Activated CD8-positive, alpha-beta memory T cell treated with anti-CD3 and anti-CD28 coated beads, Interleukin-2, amount 50 U/mL, for 48 hours (primary cell): ENCODE measurements at regions not wholly inside any gene's neighbourhood (a gene's known extent, or its start where the extent isn't known, plus 50 kb on each side); places are given as distances from the start of the nearest gene placed in this dataset.
"Not testable (repeated sequence)": the region's sequence is repeated elsewhere in the genome, so short reads cannot be mapped to it uniquely, and the experiment has no call there.

ENCODE experiments used
- DNase-seq: peaks from one replicate; pipeline ENCODE4 v3.0.0-alpha.2; 2020

DNA sequence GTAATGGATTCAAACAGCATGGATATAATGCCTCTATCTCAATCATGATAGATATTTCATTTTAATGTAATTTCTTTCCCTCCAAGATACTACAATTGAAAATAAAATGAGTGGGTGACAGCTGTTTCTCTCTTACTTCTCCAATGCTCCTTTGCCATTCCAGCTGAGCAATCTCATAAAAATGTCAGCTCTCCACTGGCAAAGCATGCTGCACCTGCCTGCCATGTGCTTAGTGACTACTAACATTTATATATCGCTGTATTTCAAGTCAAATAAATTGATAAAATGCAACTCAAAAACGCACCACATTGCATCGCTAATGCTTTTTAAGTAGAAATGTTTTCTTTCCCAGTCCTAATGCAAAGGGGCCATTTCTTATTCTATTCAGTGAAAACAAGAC, 1093.9 kb downstream of the CBLN2 start:
- DNase-seq, result no peak

DNA sequence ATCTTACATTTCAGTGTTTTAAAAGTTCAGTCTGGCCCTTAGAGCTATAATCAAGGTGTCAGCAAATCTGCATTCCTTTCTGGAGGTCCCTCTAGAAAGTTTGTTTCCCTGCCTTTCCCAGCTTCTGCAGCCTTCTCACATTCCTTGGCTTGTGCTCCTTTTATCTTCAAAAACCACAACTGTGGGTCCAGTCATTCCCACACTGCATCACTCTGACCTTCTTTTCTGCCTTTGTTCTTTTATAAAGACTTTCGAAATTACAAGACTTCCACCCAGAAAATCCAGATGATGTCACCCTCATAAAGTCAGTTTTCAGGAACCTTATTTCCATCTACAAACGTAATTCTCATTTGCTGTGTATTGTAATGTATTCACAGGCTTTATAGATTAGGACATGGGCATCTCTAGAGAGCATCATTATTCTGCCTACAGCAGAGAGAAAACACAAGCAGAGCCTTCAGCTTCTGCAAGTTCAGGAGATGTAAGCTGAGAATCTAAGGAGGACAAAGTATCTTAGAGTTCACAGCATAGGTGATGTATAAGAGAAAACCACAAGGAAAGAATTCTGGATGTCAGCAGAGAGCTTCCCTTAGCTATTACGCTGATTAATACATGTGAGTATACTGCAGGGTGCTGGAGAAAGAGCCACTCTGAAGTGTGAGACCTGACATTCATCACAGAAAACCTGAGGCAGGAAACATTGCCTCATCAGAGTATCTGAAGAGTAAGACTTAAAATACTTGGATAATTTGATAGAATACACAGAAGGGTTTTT, 1100.2 kb downstream of the CBLN2 start:
- no peak for DNase-seq

DNA sequence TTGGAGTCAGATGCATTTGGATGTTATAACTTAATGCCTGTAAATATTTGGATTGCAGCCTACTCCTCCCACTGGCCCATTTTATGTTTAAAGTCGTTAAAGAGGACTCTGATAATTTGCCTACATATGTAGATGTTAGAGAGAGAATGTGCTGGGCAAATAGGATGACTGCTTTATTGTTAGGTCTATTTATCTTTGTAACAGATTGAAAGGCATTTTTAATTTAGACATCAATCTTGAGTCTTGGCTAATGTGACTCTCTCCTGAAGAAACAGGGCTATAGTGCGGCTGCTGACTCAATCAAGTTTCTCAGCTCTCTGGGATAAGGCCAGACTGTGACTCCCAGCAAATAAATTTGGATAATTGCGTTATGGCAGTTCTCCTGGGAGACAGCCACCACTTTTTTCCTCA, 1101.4 kb downstream of the CBLN2 start:
- DNase-seq, result no peak

DNA sequence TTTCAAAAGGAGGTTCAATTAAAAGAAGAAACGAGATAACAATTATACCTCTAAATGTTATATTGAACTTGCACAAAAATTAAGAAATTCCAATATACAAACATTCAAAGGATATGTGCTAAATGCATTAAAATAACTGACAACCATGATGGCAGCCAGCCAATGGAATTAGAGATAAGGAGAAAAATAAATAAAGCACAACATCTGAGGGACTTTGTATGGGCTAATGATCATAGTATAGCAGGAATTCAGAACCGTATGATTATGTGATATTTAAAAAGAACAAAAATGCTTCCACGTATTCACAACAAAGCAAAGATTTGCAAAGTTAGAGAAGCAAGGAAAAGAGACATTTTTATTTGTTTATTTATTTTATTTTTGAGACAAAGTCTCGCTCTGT, 1103.0 kb downstream of the CBLN2 start:
- DNase-seq, result no peak

DNA sequence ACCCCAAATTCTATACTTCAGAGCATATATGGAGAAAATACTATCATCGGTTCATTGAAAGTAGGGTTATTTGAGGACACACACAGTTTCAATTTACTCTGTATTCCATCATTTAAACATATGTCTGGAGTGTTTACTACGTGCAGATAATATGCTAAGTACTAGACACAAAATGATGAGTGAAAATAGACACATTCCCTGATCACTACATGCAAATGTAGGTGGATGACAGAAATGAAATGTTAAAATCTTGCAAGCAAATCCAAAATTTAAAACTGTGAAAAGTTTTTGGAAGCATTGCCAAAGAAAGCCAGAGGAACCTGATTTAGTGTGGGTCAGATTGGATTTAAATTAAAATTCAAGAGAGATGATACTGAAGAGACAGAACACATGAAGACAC, 1106.6 kb downstream of the CBLN2 start:
- no peak for DNase-seq

DNA sequence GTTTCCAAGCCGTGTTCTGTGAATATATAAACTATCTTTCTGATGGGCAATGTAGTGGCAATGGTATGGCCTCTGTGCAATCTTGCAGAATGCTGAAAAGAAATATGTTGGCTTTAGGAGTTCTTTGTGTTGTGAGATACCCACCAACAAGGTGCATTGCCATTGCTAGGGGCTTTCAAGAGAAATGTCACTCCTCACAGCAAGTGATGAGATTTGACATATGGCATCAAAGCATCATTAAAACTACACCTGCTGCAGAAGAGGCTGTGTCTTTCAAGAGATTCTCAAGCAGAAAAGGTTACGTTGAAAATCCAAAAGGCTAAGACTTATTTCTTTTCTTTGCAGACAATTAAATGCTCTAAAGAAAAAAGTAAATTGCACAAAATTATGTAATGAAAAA, 1110.8 kb downstream of the CBLN2 start:
- no peak for DNase-seq

DNA sequence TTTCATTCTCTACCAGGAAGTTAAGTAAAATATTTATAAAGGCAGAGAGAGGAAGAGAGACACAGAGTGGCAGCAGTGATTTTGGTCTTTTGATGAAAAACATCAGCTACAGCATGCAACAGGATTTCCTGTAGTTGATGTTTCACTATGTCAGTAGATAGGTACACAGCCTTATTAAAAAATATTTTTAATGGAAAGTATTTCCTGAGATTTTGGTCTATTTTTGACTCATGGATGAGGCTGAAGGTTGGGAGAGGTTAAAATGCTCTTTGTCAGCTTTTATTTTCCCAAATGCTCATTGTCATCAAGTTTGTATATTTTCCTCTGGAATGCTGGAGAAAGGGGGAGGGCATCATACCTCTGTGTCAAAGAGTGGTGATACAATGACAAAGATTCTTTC, 1112.5 kb downstream of the CBLN2 start:
- DNase-seq, result no peak

DNA sequence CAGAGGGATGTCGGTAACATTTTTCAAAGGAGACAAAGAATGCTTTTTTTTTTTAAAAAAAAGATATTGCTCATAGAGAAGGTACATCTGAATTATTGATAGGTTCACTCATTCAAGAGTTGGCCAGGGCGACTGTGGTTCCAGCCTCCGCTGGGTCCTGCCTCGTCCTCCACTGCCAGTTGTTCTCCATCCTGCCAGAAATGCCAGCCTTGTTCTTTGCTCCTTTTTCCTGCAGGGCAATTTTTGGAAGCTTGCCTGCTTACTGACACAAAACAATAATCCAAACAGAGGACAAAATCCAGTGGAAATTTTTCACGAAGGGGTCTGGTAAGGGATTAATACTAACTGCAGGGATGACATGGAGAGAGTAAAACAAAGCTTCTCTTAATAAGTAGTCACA, 1113.0 kb downstream of the CBLN2 start:
- DNase-seq, result no peak

DNA sequence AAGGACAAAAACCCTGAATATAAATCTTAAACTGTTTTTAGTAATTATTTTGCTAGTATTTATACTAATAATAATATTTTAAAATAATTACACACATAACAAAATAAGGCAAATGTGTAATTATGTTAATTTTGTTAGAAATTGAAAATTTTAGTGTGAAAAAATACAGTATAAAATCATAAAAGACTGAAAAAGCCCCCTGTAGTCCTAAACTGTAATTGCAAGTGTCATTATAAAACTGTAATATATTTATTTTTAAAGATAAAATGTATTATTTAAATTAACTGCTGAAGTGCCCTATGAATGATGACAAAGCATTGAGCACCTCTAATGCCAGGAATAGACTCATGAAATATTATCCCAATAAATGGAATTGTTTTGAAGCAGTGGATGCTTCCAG, 1117.7 kb downstream of the CBLN2 start:
- DNase-seq, result no peak

DNA sequence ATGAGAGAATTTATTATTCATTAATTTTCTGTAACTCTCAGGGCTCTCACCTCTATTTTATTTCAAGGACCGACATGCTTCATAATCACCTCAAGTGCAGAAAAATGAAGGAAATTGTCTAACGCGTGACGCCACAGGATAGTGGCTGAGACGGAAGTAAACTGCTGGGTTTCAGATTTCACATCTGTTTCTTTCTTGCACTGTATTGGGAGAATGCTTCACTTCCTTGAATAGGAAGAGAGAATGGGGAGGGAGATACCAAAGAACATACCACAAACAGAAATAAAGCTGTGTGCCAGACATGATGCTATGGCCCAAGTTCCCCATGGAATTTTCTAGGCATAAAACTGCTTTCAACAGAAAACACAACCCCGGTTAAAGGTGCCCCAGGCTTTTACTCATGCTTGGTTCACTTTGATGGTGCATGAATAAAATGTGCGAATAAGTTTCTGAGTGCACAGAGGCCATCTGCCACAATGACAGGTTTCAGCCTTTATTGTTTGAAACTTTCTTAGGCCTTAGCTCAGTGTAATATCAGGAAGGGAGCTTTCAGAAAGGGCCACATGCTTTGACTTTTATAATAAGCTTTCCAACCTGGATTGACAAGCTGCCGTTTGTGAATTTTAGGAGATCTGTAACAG, 1116.4 kb downstream of the SOCS6 start:
- DNase-seq, result no peak

DNA sequence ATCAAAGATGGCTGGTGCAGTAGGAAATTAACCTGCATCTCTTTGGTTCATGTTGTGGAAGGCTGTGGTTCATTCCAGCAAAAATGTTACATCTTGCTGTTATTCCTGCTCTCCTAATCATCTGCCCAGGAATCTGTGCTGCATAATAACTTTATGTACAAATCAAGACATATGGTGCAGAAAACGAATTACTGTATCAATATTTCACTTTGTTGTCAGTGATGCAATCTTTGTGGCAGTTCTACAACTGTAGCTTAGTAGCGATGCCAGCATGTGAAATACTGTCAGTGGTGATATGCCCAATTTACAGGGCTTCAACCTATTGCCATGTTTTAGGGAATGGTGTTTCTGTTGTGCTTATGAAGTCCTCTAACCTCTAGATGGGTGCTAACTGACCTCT, 1114.7 kb downstream of the SOCS6 start:
- no peak for DNase-seq

DNA sequence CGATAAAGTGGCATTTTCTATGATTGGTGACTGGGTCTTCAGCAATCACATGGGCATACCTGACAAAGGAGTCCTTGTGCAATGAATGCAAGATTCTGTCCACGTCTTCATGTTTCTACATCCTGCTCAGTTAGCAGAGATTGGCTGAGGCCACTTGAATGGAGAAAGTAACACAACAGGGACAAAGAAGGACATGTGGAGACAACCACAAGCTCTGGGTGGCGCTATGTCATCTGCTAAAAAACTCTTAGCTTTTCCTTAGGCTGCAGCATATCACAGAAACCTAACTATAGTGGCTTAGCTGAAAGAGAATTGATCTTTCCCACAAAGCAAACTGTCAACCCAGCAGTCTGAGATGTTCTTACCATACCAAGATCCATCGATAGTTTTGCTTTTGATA, 1109.7 kb downstream of the SOCS6 start:
- no peak for DNase-seq

DNA sequence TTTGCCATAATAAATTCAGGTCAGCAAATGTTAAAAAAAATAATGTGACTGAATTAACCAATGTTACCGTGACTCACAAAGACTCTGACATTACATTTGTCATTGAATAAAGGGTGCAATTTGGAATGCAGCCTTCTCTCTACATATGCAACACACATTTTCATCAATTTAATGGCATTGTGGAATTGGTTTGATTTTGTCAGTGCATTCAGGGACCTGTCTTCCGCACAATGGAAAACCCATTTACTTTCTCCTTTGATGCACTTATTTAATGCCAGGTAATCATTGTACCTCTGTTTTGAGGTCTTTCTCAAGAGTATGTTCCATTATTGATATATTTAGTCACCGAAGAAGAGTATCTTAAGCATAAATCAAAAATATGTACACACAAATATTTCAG, 1099.3 kb downstream of the SOCS6 start:
- DNase-seq, result no peak

DNA sequence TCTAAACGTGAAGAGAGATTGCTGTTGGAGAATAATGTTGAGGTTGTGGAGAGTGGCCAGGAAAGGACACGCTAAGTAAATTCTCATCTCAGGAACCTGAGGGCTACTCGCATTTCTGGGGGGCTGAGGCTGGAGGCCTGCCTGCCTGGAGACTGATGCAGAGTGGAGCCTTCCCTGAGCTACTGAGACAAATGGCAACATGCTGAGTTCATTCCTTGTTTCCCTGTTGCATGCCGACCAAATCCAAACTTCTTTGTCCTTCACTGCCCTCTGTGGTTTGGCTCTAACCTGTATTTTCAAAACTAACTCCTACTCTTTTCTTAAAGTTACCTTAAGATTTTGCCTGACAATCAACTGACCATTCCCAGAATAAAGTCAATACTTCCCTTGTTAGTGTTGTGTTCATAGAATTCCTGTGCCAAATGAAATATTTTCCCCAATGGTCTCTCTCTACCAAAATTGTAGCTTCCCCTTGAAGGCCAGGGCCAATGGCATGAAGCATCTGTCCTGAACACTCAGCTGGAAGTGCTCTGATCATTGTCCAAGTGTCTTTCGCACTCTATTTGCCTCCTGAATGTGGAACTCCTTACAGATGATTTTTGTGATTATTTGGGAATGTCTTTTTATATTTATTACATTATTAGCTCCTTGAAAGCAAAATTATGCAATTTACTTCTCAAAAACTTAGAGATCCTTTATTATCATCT, 1085.6 kb downstream of the SOCS6 start:
- DNase-seq, result no peak

DNA sequence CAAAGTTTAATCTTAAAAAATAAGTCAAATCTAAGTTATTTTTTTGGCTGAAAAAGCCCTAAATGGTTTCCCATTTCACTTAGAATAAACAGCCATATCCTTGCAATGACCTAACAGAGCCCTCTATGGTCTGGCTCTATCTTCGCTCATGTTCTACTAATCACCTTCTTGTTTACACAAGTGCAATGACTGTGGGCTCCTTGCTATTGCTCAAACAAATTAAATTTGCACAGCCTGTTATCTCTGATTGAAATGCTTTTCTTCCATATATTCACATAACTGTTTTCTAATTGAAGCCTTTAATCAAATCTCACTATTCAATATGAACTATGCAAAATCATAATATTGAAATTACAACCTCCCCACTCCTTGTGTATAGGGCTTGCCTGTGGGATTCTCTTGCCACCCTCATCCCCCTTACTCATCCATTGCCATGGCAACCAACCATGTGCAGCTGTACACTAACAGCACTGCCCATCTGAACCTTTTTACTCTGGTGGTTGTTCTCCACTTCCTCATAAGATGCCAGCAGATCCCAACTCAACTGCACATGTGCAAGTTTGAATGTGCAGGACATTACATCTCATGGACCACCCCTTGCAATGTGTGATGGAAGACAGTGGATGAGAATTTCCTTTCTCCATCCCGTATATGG, 1083.2 kb downstream of the SOCS6 start:
- no peak for DNase-seq

DNA sequence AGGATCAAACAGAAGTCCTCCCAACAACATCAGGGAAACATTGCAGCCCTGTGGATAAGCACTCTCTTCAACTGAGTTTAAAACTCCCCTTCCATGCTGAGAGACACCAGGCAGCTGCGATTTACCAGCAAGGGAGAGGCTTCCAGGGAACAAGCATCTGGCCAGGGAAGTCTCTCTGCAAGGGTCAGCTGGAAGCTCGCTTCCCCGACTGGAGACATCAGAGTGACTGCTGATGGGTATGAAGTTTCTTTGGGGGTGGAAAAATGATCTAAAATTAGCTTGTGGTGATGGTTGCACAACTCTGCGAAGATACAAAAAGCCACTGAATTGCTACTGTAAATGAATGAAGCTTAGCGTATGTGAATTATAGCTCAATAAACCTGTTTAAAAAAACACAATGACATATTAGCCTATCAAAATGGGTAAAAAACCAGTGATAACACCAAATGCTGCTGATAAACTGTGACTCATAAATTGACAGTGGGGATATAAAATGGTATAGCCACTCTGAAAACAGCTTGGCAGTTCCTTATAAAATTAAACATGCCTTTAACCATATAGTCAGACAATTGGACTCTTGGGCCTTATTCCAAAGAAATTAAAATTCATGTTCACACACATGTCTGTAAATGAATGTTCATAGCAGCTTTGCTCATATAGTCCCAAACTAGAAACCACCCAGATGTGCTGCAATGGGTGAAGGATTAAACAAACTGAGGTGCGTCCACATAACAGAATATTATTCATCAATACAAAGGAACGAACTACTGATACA, 1082.0 kb downstream of the SOCS6 start:
- no peak for DNase-seq

DNA sequence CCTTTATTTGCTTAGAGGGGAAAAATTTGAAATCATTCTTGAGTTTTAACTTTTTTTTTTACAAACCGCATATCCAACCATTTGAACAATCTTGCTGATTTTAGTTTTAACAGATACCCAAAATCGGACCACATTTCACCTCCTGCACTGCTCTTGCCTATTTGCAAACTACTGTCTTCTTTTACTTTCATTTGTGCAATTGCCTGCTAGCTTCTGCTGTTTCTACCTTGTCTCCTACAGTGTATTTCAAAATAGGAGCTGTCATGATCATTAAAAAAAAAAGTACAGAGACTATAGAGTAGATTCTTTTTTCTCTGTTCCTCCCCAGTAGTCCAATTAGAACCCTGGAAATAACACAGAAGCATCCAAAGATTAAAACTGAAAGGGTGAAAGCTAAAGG, 1081.2 kb downstream of the SOCS6 start:
- no peak for DNase-seq

DNA sequence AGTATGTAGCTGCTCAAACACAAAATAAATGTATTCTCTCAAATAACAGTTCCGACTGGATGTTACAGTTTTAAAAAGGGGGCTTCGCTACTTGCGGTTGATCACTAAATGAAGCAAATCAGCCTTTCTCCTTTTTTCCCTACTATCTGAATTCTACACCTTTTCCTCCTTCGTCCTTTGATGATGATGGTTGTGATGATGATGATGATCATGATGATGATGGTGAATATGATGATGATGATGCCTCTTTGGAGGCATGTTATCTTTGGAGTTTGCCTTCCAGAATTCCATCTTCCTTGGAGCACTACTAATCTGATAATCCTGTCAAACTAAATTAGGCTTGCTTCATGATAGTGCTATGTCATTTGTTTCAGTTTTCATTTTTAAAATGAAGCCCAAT, 1073.3 kb downstream of the SOCS6 start:
- no peak for DNase-seq

DNA sequence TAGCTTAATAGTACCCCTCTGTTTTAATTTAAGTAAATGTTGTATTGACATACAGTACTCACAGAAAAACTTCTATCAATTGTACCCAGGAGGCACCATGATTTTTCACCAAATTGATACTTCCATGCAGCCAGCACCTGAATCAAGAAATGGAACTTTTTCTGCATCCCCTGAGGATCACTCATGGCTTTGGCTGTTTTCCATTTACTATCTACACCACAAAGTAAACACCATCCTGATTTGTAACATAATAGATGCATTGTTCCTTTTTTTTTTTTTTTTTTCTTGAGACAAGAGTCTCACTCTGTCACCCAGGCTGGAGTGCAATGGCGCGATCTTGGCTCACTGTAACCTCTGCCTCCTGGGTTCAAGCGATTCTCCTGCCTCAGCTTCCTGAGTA, 1066.8 kb downstream of the SOCS6 start:
- not testable (repeated sequence) for DNase-seq

DNA sequence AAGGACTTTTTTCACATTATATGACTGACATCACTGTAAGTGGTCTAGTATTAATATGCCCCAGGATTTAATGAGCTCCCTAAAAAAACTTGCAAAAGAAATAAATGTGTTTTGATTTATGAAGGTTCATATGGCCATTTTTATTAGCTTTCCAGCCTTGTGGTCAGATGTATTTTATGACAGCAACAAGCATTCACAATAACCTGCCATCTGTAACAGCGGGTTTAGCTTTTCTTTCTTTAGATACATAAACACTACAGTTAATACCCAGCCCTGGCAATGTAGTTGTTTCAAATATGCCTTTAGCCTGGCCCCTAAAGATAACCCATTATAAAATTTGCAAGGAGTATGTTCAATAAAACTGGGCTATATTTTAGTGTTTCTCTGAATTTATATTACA, 1063.8 kb downstream of the SOCS6 start:
- DNase-seq, result no peak

DNA sequence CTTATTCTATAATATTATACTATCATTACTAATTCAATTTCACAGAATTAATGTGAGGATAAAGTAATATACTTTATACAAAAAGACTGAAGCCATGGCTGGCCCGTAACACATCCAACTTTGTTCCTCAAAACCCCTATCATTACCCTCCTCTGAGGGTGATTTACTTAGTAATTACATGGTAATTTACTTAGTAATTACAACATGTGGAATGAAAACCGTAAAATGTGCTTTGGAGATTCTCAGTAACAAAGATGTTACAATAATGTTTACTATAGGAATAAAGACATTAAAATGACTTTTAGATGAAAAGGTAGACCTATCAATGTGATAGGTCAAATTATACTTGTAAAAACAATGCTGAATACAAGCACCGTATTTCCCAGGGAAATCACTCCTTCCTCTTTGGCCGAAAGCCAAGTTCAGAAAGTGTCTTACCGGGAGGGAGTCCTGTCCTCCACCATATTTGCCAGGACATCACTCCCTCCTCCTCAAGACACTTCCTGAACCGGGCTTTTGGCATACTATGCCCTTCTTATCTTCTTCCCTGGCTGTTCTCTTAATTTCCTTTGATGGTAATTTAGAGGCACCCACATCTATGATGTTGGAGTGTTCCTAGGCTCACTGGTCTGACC, 1047.8 kb downstream of the SOCS6 start:
- DNase-seq, result no peak

DNA sequence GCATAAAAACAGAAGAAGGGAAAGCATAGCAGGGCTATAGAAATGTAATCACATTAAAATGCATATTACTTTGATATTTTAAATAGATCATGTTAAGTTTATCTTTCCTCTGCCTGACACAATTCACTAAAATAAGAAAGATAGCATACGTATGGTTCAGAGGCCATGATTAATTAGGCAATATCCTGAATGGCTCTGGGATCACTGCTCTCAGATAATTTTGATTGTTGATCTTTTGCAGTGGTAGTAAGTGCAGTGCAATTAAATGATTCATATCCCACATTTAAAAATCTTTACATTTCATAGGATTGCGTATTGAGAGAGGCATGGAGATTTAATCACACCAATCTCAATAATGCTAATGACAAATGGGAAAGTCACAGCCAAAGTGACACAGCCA, 1040.7 kb downstream of the SOCS6 start:
- no peak for DNase-seq
